PC-3 (cell line): ENCODE measurements at regions not wholly inside any gene's neighbourhood (a gene's known extent, or its start where the extent isn't known, plus 50 kb on each side); places are given as distances from the start of the nearest gene placed in this dataset.

Experiments
- ATAC-seq: fragments of 200-7000 bp; cut with Tn5 transposase; 2 replicates; pipeline ENCODE4 v1.9.1; 2020; ENCODE audit warnings: mild to moderate bottlenecking, moderate library complexity
- BruUV-seq: library from RNA; stranded (reverse); fragments of 400-500 nt; replicated peaks from 2 replicates; lab custom pipeline; 2021; lab: Mats Ljungman, UMichigan
- CTCF ChIA-PET: fragments of 300-600 bp; sonication (Branson Sonifier 250); formaldehyde crosslinking; loops from one replicate; lab custom pipeline; 2022; ENCODE audit warnings: antibody characterized with exemption; lab: Charles Lee
- POLR2A ChIA-PET: fragments of 300-600 bp; sonication (Branson Sonifier 250); formaldehyde crosslinking; loops from one replicate; lab custom pipeline; 2022; ENCODE audit warnings: antibody characterized with exemption; ENCODE audit not compliant: unreplicated experiment; lab: Charles Lee
- DNase-seq: peaks from one replicate; pipeline ENCODE4 v3.0.0-alpha.2; 2015
- H2AFZ ChIP-seq: fragments of 300-600 bp; sonication (generic); 2 replicates; pipeline ENCODE4 v1.6.0; 2016; ENCODE audit warnings: antibody characterized with exemption, low read length
- H3F3A ChIP-seq: fragments of 300-600 bp; sonication (generic); one replicate; pipeline ENCODE4 v1.6.0; 2017; ENCODE audit warnings: antibody characterized with exemption, low read length, control low read depth, mild to moderate bottlenecking; ENCODE audit not compliant: unreplicated experiment
- H3K27ac ChIP-seq: fragments of 300-600 bp; sonication (generic); 2 replicates; pipeline ENCODE4 v1.5.1; 2016; ENCODE audit warnings: mild to moderate bottlenecking, low read length
- H3K27me3 ChIP-seq: fragments of 300-600 bp; sonication (generic); 2 replicates; pipeline ENCODE4 v1.6.1; 2016; ENCODE audit warnings: low read length, mixed read lengths
- H3K36me3 ChIP-seq: fragments of 300-600 bp; sonication (generic); 2 replicates; pipeline ENCODE4 v1.6.1; 2016; ENCODE audit warnings: low read depth, mixed run types, low read length, mixed read lengths
- H3K4me1 ChIP-seq: fragments of 300-600 bp; sonication (generic); 2 replicates; pipeline ENCODE4 v1.5.1; 2016; ENCODE audit warnings: low read length; ENCODE audit not compliant: insufficient read depth
- H3K4me2 ChIP-seq: fragments of 300-600 bp; sonication (generic); 2 replicates; pipeline ENCODE4 v1.6.0; 2016; ENCODE audit warnings: low read length
- H3K4me3 ChIP-seq: fragments of 300-600 bp; sonication (generic); 2 replicates; pipeline ENCODE4 v1.5.1; 2016; ENCODE audit warnings: mild to moderate bottlenecking, low read length, mixed read lengths
- H3K79me2 ChIP-seq: fragments of 300-600 bp; sonication (generic); 2 replicates; pipeline ENCODE4 v1.6.1; 2017; ENCODE audit warnings: low read length, mixed read lengths
- H3K9ac ChIP-seq: fragments of 300-600 bp; sonication (generic); 2 replicates; pipeline ENCODE4 v1.6.0; 2016; ENCODE audit warnings: mild to moderate bottlenecking, low read length
- H3K9me2 ChIP-seq: fragments of 300-600 bp; sonication (generic); replicated peaks from 2 replicates; pipeline ENCODE4 v1.6.1; 2016; ENCODE audit warnings: mixed run types, low read length, mixed read lengths
- H3K9me3 ChIP-seq: fragments of 300-600 bp; sonication (generic); 2 replicates; pipeline ENCODE4 v1.6.1; 2016; ENCODE audit warnings: low read length, mixed read lengths
- H4K20me1 ChIP-seq: fragments of 300-600 bp; sonication (generic); 2 replicates; pipeline ENCODE4 v1.6.1; 2016; ENCODE audit warnings: low read length, mixed read lengths
- EZH2 ChIP-seq: fragments of 300-600 bp; sonication (generic); IDR thresholded peaks from one replicate; pipeline ENCODE4 v1.6.1; 2017; ENCODE audit warnings: antibody characterized with exemption, mild to moderate bottlenecking, low read length; ENCODE audit not compliant: unreplicated experiment
- EZH2phosphoT487 ChIP-seq: fragments of 300-600 bp; sonication (generic); IDR thresholded peaks from 2 replicates; pipeline ENCODE4 v1.6.1; 2018; ENCODE audit warnings: mild to moderate bottlenecking, antibody characterized with exemption, low read length, borderline replicate concordance
- intact Hi-C: fragments of 100-400 bp; cut with micrococcal nuclease; formaldehyde crosslinking; loops from 2 replicates; pipeline ENCODE4 v1.9.0; 2023
- TF ChIP-seq, protein P1 (sequence below): fragments of 300-600 bp; sonication (generic); conservative IDR thresholded peaks from 2 replicates; pipeline ENCODE4 v1.5.1; 2017; ENCODE audit warnings: antibody characterized with exemption, low read depth, mild to moderate bottlenecking, low read length

GRCh38 chr7:49261928-49262327 is 337.6 kb downstream of the CDC14C start:
- ChIA-PET CTCF (no interaction called here), POLR2A (no interaction called here)
- DNase-seq (no peak), ATAC-seq (no peak)
- BruUV-seq = no TSS peak
- Histone ChIP-seq H3K9ac (no peak overlapping the region), H3K79me2 (no peaks in the 10 kb centered on the region), H4K20me1 (no peaks in the 10 kb centered on the region), H3K27ac (no peak overlapping the region), H3K9me2 (no peaks in the 10 kb centered on the region), H2AFZ (no peak overlapping the region), H3K27me3 (peaks cover 79% of the 10 kb centered on the region), H3K4me1 (no peaks in the 10 kb centered on the region), H3F3A (no peaks in the 10 kb centered on the region), H3K4me2 (no peak overlapping the region), H3K9me3 (no peaks in the 10 kb centered on the region), H3K36me3 (no peaks in the 10 kb centered on the region), H3K4me3 (no peak overlapping the region)
- intact Hi-C loops = no loop called here
- TF ChIP-seq, protein P1, sequence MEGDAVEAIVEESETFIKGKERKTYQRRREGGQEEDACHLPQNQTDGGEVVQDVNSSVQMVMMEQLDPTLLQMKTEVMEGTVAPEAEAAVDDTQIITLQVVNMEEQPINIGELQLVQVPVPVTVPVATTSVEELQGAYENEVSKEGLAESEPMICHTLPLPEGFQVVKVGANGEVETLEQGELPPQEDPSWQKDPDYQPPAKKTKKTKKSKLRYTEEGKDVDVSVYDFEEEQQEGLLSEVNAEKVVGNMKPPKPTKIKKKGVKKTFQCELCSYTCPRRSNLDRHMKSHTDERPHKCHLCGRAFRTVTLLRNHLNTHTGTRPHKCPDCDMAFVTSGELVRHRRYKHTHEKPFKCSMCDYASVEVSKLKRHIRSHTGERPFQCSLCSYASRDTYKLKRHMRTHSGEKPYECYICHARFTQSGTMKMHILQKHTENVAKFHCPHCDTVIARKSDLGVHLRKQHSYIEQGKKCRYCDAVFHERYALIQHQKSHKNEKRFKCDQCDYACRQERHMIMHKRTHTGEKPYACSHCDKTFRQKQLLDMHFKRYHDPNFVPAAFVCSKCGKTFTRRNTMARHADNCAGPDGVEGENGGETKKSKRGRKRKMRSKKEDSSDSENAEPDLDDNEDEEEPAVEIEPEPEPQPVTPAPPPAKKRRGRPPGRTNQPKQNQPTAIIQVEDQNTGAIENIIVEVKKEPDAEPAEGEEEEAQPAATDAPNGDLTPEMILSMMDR = no peak
- TF ChIP-seq EZH2phosphoT487 (no peak), EZH2 (no peak)

DNA sequence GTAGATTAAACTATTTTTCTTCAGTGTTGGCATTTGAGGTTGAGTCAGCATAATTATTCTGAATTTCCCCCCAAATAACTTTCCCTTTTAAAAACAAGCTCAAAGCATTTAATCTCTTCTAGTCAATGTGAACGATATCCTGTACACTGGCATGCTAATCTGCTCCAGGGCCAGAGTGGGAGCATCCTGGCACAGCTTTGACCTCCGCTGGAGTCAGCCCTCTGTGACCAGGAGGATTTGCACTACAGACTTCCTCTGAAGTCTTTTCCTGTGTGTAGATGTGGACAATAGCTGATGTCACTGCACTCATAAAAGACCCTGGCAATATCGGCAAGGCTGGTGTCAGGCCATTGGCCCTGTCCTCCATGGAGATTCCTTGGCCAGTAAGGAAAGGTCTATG is 340.2 kb downstream of the CDC14C start:
- H3F3A ChIP-seq = no peaks in the 10 kb centered on the region
- H3K79me2 ChIP-seq = no peaks in the 10 kb centered on the region
- no peaks in the 10 kb centered on the region for H3K4me1 ChIP-seq
- BruUV-seq = no TSS peak
- H3K27me3 ChIP-seq = peaks cover 68% of the 10 kb centered on the region
- H3K27ac ChIP-seq = no peak overlapping the region
- ATAC-seq (no peak), DNase-seq (no peak)
- ChIA-PET CTCF (no interaction called here), POLR2A (no interaction called here)
- H3K9me2 ChIP-seq = no peaks in the 10 kb centered on the region
- no peaks in the 10 kb centered on the region for H3K9me3 ChIP-seq
- TF ChIP-seq, protein P1 = no peak
- TF ChIP-seq EZH2phosphoT487 (no peak), EZH2 (no peak)
- intact Hi-C loops = no loop called here
- no peaks in the 10 kb centered on the region for H3K36me3 ChIP-seq
- no peak overlapping the region for H3K9ac ChIP-seq
- H3K4me3 ChIP-seq = no peak overlapping the region
- H2AFZ ChIP-seq = no peak overlapping the region
- no peak overlapping the region for H3K4me2 ChIP-seq
- H4K20me1 ChIP-seq = no peaks in the 10 kb centered on the region

DNA sequence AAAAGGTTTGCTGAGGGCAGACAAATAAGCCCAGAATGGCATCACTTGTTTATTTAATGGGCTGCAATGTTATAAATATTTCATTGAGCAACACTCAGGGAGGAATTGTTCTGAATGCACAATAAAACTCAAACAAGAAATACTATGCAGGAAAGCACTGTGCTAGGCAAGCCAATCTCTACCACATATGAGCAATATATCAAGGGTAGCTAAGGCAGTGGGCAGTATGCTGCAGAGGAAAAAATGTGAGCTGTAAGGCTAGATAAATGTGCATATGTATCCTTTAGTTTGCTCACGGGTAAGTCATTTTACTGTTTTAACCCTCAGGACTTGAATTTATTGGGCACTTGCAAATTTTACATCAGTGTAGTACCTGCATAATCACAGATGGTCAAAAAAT is 349.6 kb downstream of the CDC14C start:
- no peaks in the 10 kb centered on the region for H4K20me1 ChIP-seq
- no peaks in the 10 kb centered on the region for H3K9me2 ChIP-seq
- CTCF ChIA-PET = no interaction called here
- no peak overlapping the region for H2AFZ ChIP-seq
- no peak overlapping the region for H3K9ac ChIP-seq
- intact Hi-C loops = loop anchor here (10.0 kb wide), 1 partner anchor 191 kb away; no protein-coding TSS in a partner anchor
- no TSS peak for BruUV-seq
- H3K4me2 ChIP-seq = no peak overlapping the region
- ATAC-seq (no peak), DNase-seq (no peak)
- H3K36me3 ChIP-seq = no peaks in the 10 kb centered on the region
- H3K4me3 ChIP-seq = no peak overlapping the region
- POLR2A ChIA-PET = no interaction called here
- H3K4me1 ChIP-seq = no peaks in the 10 kb centered on the region
- H3K27ac ChIP-seq = no peak overlapping the region
- H3F3A ChIP-seq = no peaks in the 10 kb centered on the region
- peaks cover 64% of the 10 kb centered on the region for H3K27me3 ChIP-seq
- TF ChIP-seq EZH2phosphoT487 = no peak
- no peak for TF ChIP-seq EZH2
- TF ChIP-seq, protein P1 = no peak
- H3K79me2 ChIP-seq = no peaks in the 10 kb centered on the region
- no peaks in the 10 kb centered on the region for H3K9me3 ChIP-seq
